GM23338 (cell line): ENCODE measurements at regions not wholly inside any gene's neighbourhood (a gene's known extent, or its start where the extent isn't known, plus 50 kb on each side); places are given as distances from the start of the nearest gene placed in this dataset.

Source experiments
- CREB1 ChIP-seq: fragments of 250-450 bp; sonication (Bioruptor Pico); IDR thresholded peaks from 2 replicates; pipeline ENCODE4 v1.5.0; 2020; ENCODE audit warnings: low read depth, mild to moderate bottlenecking, moderate library complexity
- CTCF ChIP-seq, 2 experiments: fragments of 200-600 bp in 1 of 2; sonication (generic) in 1 of 2; conservative IDR thresholded peaks; 2 replicates each; pipeline versions ENCODE4 v1.5.1 to v1.6.1; 2016 to 2017; ENCODE audit warnings: antibody characterized with exemption in 2 of 2, low read depth in 2 of 2, mild to moderate bottlenecking in 2 of 2, moderate library complexity in 1 of 2
- ETS1 ChIP-seq: IDR thresholded peaks from 2 replicates; pipeline ENCODE4 v1.6.1; 2016; ENCODE audit warnings: antibody characterized with exemption
- EZH2 ChIP-seq: fragments of 200-600 bp; sonication (generic); IDR thresholded peaks from one replicate; pipeline ENCODE4 v1.8.0; 2017; ENCODE audit warnings: antibody characterized with exemption, mild to moderate bottlenecking, low read depth; ENCODE audit not compliant: unreplicated experiment
- EZH2phosphoT487 ChIP-seq: fragments of 200-600 bp; sonication (generic); IDR thresholded peaks from one replicate; pipeline ENCODE4 v1.8.1; 2018; ENCODE audit warnings: antibody characterized with exemption; ENCODE audit not compliant: unreplicated experiment
- JUNB ChIP-seq: IDR thresholded peaks from one replicate; pipeline ENCODE4 v1.6.1; 2016; ENCODE audit warnings: antibody characterized with exemption; ENCODE audit not compliant: unreplicated experiment
- NANOG ChIP-seq: IDR thresholded peaks from 2 replicates; pipeline ENCODE4 v1.6.1; 2016; ENCODE audit warnings: antibody characterized with exemption, borderline replicate concordance
- POLR2AphosphoS5 ChIP-seq: IDR thresholded peaks from 2 replicates; pipeline ENCODE4 v1.6.1; 2016; ENCODE audit warnings: antibody characterized with exemption, low read depth
- REST ChIP-seq: IDR thresholded peaks from one replicate; pipeline ENCODE4 v1.6.1; 2018; ENCODE audit warnings: antibody characterized with exemption; ENCODE audit not compliant: unreplicated experiment
- ZNF114 ChIP-seq: fragments of 250-450 bp; sonication (Bioruptor Pico); IDR thresholded peaks from 2 replicates; pipeline ENCODE4 v1.5.0; 2020; ENCODE audit warnings: mild to moderate bottlenecking, moderate library complexity
- ZNF462 ChIP-seq: fragments of 250-450 bp; sonication (Bioruptor Pico); IDR thresholded peaks from 2 replicates; pipeline ENCODE4 v1.5.0; 2020; ENCODE audit warnings: mild to moderate bottlenecking, moderate library complexity

- no peak for TF ChIP-seq EZH2
- TF ChIP-seq EZH2phosphoT487: no peak
- TF ChIP-seq POLR2AphosphoS5: no peak
- TF ChIP-seq CTCF (conservative IDR thresholded peaks at IDR 0.05; ENCODE audit: low read depth in 2 of 2): no peak
- TF ChIP-seq JUNB: no peak
- TF ChIP-seq REST: no peak
- no peak for TF ChIP-seq ZNF462 (CRISPR knock-in tag)
- TF ChIP-seq NANOG: no peak
- no peak for TF ChIP-seq CREB1
- TF ChIP-seq ETS1: no peak
- TF ChIP-seq ZNF114 (CRISPR knock-in tag): no peak
Measured at GRCh38 chr2:230640540-230641011, 72.1 kb upstream of the CAB39 start.
